GM12878 (cell line): ENCODE measurements at regions not wholly inside any gene's neighbourhood (a gene's known extent, or its start where the extent isn't known, plus 50 kb on each side); places are given as distances from the start of the nearest gene placed in this dataset.

Experiments
- ATAC-seq: fragments of 200-7000 bp; cut with Tn5 transposase; 3 replicates; pipeline ENCODE4 v1.9.1; 2020; ENCODE audit warnings: mild to moderate bottlenecking, moderate library complexity
- BruUV-seq: library from RNA; stranded (reverse); fragments of 400-500 nt; replicated peaks from 2 replicates; lab custom pipeline; 2021; lab: Mats Ljungman, UMichigan
- CTCF ChIA-PET: fragments of 300-600 bp; sonication (Branson Sonifier 250); formaldehyde crosslinking; extraction: SDS; loops from one replicate; lab custom pipeline; 2021; ENCODE audit warnings: inconsistent platforms; lab: Yijun Ruan, JAX
- POLR2A ChIA-PET: fragments of 350-600 bp; formaldehyde crosslinking; extraction: SDS; loops from one replicate; lab custom pipeline; 2021; ENCODE audit warnings: inconsistent platforms; lab: Charles Lee
- RAD21 ChIA-PET: fragments of 300-600 bp; sonication (Branson Sonifier 250); formaldehyde crosslinking; loops from one replicate; lab custom pipeline; 2023; ENCODE audit warnings: antibody characterized with exemption; ENCODE audit not compliant: unreplicated experiment; lab: Charles Lee
- SMC1A ChIA-PET: fragments of 300-600 bp; sonication (Branson Sonifier 250); formaldehyde crosslinking; loops from one replicate; lab custom pipeline; 2023; ENCODE audit not compliant: unreplicated experiment, uncharacterized antibody; lab: Charles Lee
- DNase-seq: peaks from one replicate; pipeline ENCODE4 v3.0.0-alpha.2; 2011; ENCODE audit warnings: low read depth, low spot score
- FAIRE-seq: peaks from 3 replicates; lab custom pipeline; 2011; peaks lifted over from hg19 to GRCh38; lab: Jason Lieb, UNC
- H2AFZ ChIP-seq: 2 replicates; pipeline ENCODE4 v1.6.0; 2011; ENCODE audit warnings: low read depth, low read length, control low read depth; ENCODE audit not compliant: control insufficient read depth
- H3K27ac ChIP-seq: 2 replicates; pipeline ENCODE4 v1.5.1; 2011; ENCODE audit warnings: control low read depth; ENCODE audit not compliant: control insufficient read depth, insufficient read depth
- H3K27me3 ChIP-seq, 2 experiments: replicated peaks in 1 of 2; 2 replicates each; pipeline versions ENCODE4 v1.6.0 to v1.6.1; 2011; ENCODE audit warnings: low read length in 1 of 2; ENCODE audit not compliant: control insufficient read depth in 2 of 2, insufficient read depth in 2 of 2
- H3K36me3 ChIP-seq, 2 experiments: 2 replicates each; pipeline ENCODE4 v1.5.1; 2011; ENCODE audit warnings: low read length in 1 of 2; ENCODE audit not compliant: control insufficient read depth in 2 of 2, insufficient read depth in 2 of 2
- H3K4me1 ChIP-seq: 2 replicates; pipeline ENCODE4 v1.6.1; 2011; ENCODE audit warnings: mild to moderate bottlenecking, low read length, moderate library complexity, mixed read lengths; ENCODE audit not compliant: control insufficient read depth, insufficient read depth
- H3K4me2 ChIP-seq: 2 replicates; pipeline ENCODE4 v1.6.0; 2011; ENCODE audit warnings: control low read depth; ENCODE audit not compliant: control insufficient read depth, insufficient read depth
- H3K4me3 ChIP-seq: fragments of 200-600 bp; sonication (generic); 2 replicates; pipeline ENCODE4 v1.5.1; 2016
- H3K79me2 ChIP-seq: 2 replicates; pipeline ENCODE4 v1.6.0; 2011; ENCODE audit warnings: low read length; ENCODE audit not compliant: control insufficient read depth, insufficient read depth
- H3K9ac ChIP-seq: 2 replicates; pipeline ENCODE4 v1.8.0; 2011; ENCODE audit warnings: low read length, control low read depth, mixed read lengths; ENCODE audit not compliant: control insufficient read depth, insufficient read depth
- H3K9me3 ChIP-seq: replicated peaks from 3 replicates; pipeline ENCODE4 v1.5.1; 2011; ENCODE audit warnings: mild to moderate bottlenecking, low read length; ENCODE audit not compliant: control insufficient read depth, insufficient read depth
- H4K20me1 ChIP-seq: 2 replicates; pipeline ENCODE4 v1.6.0; 2011; ENCODE audit not compliant: control insufficient read depth, insufficient read depth
- BCL3 ChIP-seq: IDR thresholded peaks from 2 replicates; pipeline ENCODE4 v1.6.1; 2011; ENCODE audit warnings: borderline replicate concordance, low read depth, mild to moderate bottlenecking, moderate library complexity, low read length; ENCODE audit not compliant: insufficient read depth, poor library complexity, severe bottlenecking
- HCFC1 ChIP-seq: fragments of 150-350 bp; IDR thresholded peaks from 2 replicates; pipeline ENCODE4 v1.6.1; 2014; ENCODE audit warnings: low read length
- HDGF ChIP-seq: fragments of 450-650 bp; IDR thresholded peaks from 2 replicates; pipeline ENCODE4 v1.6.1; 2016; ENCODE audit warnings: antibody characterized with exemption
- MEF2A ChIP-seq: IDR thresholded peaks from 2 replicates; pipeline ENCODE4 v1.6.1; 2011; ENCODE audit warnings: low read depth, mild to moderate bottlenecking, low read length, moderate library complexity; ENCODE audit not compliant: insufficient read depth
- NRF1 ChIP-seq: conservative IDR thresholded peaks from 2 replicates; pipeline ENCODE4 v1.6.1; 2011; ENCODE audit warnings: mild to moderate bottlenecking, low read depth, low read length, improper control_type of control experiment
- PBX3 ChIP-seq: IDR thresholded peaks from 2 replicates; pipeline ENCODE4 v1.6.1; 2011; ENCODE audit warnings: mild to moderate bottlenecking, low read depth, low read length, moderate library complexity; ENCODE audit not compliant: insufficient replicate concordance
- POLR2A ChIP-seq: IDR thresholded peaks from 2 replicates; pipeline ENCODE4 v1.6.1; 2011; ENCODE audit warnings: low read depth, mild to moderate bottlenecking, low read length
- SPI1 ChIP-seq: IDR thresholded peaks from 2 replicates; pipeline ENCODE4 v1.6.1; 2011; ENCODE audit warnings: low read depth, mild to moderate bottlenecking, low read length, moderate library complexity, borderline replicate concordance; ENCODE audit not compliant: insufficient read depth
- SREBF2 ChIP-seq: IDR thresholded peaks from 2 replicates; pipeline ENCODE4 v1.6.1; 2012; ENCODE audit warnings: mild to moderate bottlenecking, low read length
- STAT1 ChIP-seq: fragments of 450-650 bp; conservative IDR thresholded peaks from 2 replicates; pipeline ENCODE4 v1.6.1; 2014; ENCODE audit warnings: antibody characterized with exemption, mild to moderate bottlenecking
- ZSCAN29 ChIP-seq: fragments of 450-650 bp; IDR thresholded peaks from 2 replicates; pipeline ENCODE4 v1.6.1; 2017; ENCODE audit warnings: mild to moderate bottlenecking, moderate library complexity
- WGBS: methylation state at CpG from one replicate; pipeline ENCODE4 v1.1.6; 2016; ENCODE audit warnings: low lambda C conversion rate; ENCODE audit not compliant: insufficient replicate concordance, insufficient coverage; ENCODE audit errors: missing lambda C conversion rate; 5-methylcytosine and 5-hydroxymethylcytosine counted together
- in situ Hi-C: fragments of 300-500 bp; cut with MboI; formaldehyde crosslinking; loops from 9 replicates; pipeline ENCODE4 v1.14.3; 2018; ENCODE audit warnings: mixed read lengths
- intact Hi-C: fragments of 100-400 bp; cut with micrococcal nuclease; formaldehyde crosslinking; loops from one replicate; pipeline ENCODE4 v1.14.2; 2022; ENCODE audit not compliant: unreplicated experiment

DNA sequence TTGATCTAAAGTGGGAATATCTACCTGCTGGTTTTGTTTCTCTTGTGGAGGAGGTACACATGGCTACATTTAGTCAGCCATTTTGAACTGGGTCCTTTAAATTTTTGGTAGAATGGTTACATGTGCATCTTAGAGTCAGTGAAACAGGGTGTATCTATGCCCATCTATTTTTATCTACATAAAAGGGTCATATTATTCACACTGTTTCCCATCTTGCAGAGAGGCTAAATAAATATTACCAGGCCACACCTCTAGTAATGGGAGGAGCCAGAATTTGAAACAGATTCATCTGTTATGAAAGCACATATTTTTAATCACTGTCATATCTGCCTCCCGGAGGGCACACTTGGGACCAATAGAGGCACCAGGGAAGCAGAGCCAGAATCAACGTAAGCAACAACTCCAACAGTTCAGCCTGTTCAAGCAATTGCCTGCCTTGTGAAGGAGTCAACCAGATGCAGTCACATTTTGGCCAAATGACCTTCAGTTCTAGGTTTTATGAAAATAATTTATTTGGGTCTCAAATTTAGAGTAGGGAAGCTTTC, 376.8 kb downstream of the TSN start:
- in situ Hi-C loops (no loop called here), intact Hi-C loops (no loop called here)
- Histone ChIP-seq H3K4me1 (no peaks in the 10 kb centered on the region), H3K27me3 (no peaks in the 10 kb centered on the region), H3K27ac (no peak overlapping the region), H3K4me3 (no peak overlapping the region), H4K20me1 (no peaks in the 10 kb centered on the region), H3K4me2 (no peak overlapping the region), H3K79me2 (no peaks in the 10 kb centered on the region), H3K9ac (no peak overlapping the region), H2AFZ (no peak overlapping the region), H3K36me3 (no peaks in the 10 kb centered on the region), H3K9me3 (no peaks in the 10 kb centered on the region; the same call in 2 of the 3 replicates)
- TF ChIP-seq PBX3: no peak
- no peak for TF ChIP-seq ZSCAN29
- TF ChIP-seq HDGF: no peak
- TF ChIP-seq SREBF2: no peak
- TF ChIP-seq SPI1: no peak
- no peak for TF ChIP-seq HCFC1
- TF ChIP-seq NRF1: no peak
- no peak for TF ChIP-seq STAT1
- no peak for TF ChIP-seq POLR2A
- TF ChIP-seq BCL3: no peak
- no peak for TF ChIP-seq MEF2A
- FAIRE-seq (no peak), ATAC-seq (no peak), DNase-seq (no peak)
- SMC1A ChIA-PET: interaction anchor here (0.6 to 1.2 kb wide), 3 partner anchors 156 to 1818 kb away, joined by 3 read pairs; no protein-coding TSS in a partner anchor
- POLR2A ChIA-PET: no interaction called here
- CTCF ChIA-PET: interaction anchor here (1.2 kb wide), 3 partner anchors 15 to 321 kb away, joined by 3 to 5 read pairs (median 3); no protein-coding TSS in a partner anchor
- no TSS peak for BruUV-seq
- RAD21 ChIA-PET: no interaction called here
- 17% methylated on average over 2 of the region's 2 CpGs for WGBS
